HS-5 (cell line): ENCODE measurements at regions not wholly inside any gene's neighbourhood (a gene's known extent, or its start where the extent isn't known, plus 50 kb on each side); places are given as distances from the start of the nearest gene placed in this dataset.

Experiments used
- DNase-seq: peaks from one replicate; pipeline ENCODE4 v3.0.0-alpha.2; 2012; ENCODE audit warnings: low read depth

GRCh38 chr10:117718986-117719920 lies 176.7 kb downstream of the EMX2 start:
- DNase-seq: no peak

- no peak for DNase-seq
Measured at GRCh38 chr10:117720931-117721835, 178.6 kb downstream of the EMX2 start.

GRCh38 chr10:117721873-117722272 lies 179.3 kb downstream of the EMX2 start:
- no peak for DNase-seq

- no peak for DNase-seq
Measured at GRCh38 chr10:117723343-117723742, 180.8 kb downstream of the EMX2 start.

GRCh38 chr10:117725993-117726392 lies 183.4 kb downstream of the EMX2 start:
- DNase-seq: no peak

- no peak for DNase-seq
Measured at GRCh38 chr10:117726596-117727295, 184.2 kb downstream of the EMX2 start.

- DNase-seq: no peak
Measured at GRCh38 chr10:117727421-117727820, 184.9 kb downstream of the EMX2 start.

GRCh38 chr10:117728087-117728486 lies 185.5 kb downstream of the EMX2 start:
- DNase-seq: no peak

- DNase-seq: no peak
Measured at GRCh38 chr10:117729156-117729555, 186.6 kb downstream of the EMX2 start.

GRCh38 chr10:117731121-117731791 lies 188.7 kb downstream of the EMX2 start:
- no peak for DNase-seq

GRCh38 chr10:117734731-117735405 lies 192.3 kb downstream of the EMX2 start:
- DNase-seq: no peak

- no peak for DNase-seq
Measured at GRCh38 chr10:117736655-117737054, 194.1 kb downstream of the EMX2 start.

GRCh38 chr10:117740088-117740487 lies 197.5 kb downstream of the EMX2 start:
- no peak for DNase-seq

- no peak for DNase-seq
Measured at GRCh38 chr10:117740691-117741222, 198.2 kb downstream of the EMX2 start.

- no peak for DNase-seq
Measured at GRCh38 chr10:117741524-117741923, 199.0 kb downstream of the EMX2 start.

GRCh38 chr10:117743509-117743908 lies 201.0 kb downstream of the EMX2 start:
- no peak for DNase-seq

- no peak for DNase-seq
Measured at GRCh38 chr10:117745301-117745700, 202.8 kb downstream of the EMX2 start.

GRCh38 chr10:117746541-117747448 lies 204.2 kb downstream of the EMX2 start:
- no peak for DNase-seq

- no peak for DNase-seq
Measured at GRCh38 chr10:117747636-117748035, 205.1 kb downstream of the EMX2 start.

GRCh38 chr10:117748058-117748457 lies 205.5 kb downstream of the EMX2 start:
- DNase-seq: no peak
